ENCODE measurements at regions not wholly inside any gene's neighbourhood (a gene's known extent, or its start where the extent isn't known, plus 50 kb on each side); places are given as distances from the start of the nearest gene placed in this dataset.

DNA sequence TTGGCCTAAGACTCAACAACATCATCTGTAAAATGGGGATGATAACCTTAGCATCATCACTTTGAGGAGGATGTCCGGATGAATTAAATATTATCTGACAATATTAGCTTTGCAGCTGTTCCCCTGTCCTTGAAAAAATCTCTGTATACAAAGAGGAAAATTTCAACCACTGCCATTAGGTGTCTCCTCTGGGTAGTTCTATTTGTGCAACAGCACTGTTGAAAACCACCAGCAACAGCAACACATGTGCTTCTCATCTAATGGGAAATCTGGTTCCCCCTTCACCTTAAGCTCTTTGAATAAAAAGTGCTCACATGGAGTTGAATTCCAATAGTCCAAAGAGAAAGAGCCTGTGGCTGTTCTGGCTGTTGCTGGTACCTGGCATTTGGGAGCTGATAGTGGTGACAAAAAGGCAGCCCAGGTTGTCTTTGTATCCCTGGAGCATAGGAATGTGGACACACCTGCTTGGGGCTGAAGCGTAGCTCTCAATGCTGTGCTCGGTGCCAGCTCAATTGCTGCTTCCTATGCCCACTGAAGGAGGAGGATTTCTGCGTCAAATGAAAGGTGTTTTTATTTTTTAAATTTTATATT is 322.1 kb upstream of the MSX2 start:
- no peak for DNase-seq (ENCODE audit: low read depth)
- no peak overlapping the region for H3K4me3 ChIP-seq (ENCODE audit: control insufficient read depth, low read depth, low read length)
- TF ChIP-seq, protein P1, sequence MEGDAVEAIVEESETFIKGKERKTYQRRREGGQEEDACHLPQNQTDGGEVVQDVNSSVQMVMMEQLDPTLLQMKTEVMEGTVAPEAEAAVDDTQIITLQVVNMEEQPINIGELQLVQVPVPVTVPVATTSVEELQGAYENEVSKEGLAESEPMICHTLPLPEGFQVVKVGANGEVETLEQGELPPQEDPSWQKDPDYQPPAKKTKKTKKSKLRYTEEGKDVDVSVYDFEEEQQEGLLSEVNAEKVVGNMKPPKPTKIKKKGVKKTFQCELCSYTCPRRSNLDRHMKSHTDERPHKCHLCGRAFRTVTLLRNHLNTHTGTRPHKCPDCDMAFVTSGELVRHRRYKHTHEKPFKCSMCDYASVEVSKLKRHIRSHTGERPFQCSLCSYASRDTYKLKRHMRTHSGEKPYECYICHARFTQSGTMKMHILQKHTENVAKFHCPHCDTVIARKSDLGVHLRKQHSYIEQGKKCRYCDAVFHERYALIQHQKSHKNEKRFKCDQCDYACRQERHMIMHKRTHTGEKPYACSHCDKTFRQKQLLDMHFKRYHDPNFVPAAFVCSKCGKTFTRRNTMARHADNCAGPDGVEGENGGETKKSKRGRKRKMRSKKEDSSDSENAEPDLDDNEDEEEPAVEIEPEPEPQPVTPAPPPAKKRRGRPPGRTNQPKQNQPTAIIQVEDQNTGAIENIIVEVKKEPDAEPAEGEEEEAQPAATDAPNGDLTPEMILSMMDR (IDR thresholded peaks at IDR 0.05; ENCODE audit: control insufficient read depth, insufficient read depth, low read depth, low read length, missing control alignments): no peak

DNA sequence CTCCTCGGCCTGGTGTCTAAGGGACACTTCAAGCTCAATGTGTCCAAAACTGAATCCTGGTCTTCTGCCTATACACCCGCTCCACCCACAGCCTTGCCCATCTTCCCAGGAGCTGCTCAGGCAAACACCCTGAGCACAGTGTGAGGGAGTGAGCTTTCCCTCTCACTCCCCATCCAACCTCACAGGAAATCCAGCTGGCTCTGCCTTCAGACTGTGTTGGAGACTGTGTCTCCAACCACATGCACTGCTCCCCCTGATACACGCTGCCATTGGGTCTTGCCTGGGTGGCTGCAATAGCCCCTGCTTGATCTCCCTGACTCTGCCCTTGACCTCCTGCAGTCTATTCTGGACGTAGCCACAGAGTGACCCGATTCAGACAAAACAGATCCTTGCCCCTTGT is 319.5 kb upstream of the MSX2 start:
- no peak for DNase-seq (ENCODE audit: low read depth)
- TF ChIP-seq, protein P1 (IDR thresholded peaks at IDR 0.05; ENCODE audit: control insufficient read depth, insufficient read depth, low read depth, low read length, missing control alignments): no peak
- no peak overlapping the region for H3K4me3 ChIP-seq (ENCODE audit: control insufficient read depth, low read depth, low read length)

DNA sequence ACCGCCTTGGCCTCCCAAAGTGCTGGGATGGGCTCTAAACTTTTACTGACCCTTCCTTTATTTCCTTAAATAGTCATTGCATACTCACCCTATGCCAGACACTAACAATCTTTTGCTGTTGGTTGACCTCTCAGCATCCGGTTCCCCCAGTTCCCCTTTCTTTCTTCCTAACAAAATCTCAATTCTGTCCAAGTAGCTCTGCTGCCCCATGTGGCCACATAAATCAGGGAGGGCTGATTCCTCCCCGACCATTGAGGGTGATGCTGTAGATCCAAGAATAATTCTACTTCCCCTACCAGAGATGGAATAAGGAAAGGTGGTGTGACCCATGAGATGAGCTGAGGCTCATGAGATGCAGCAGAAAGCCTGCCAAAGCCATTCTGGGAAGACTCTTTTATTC is 315.3 kb upstream of the MSX2 start:
- H3K4me3 ChIP-seq (ENCODE audit: control insufficient read depth, low read depth, low read length): no peak overlapping the region
- TF ChIP-seq, protein P1 (IDR thresholded peaks at IDR 0.05; ENCODE audit: control insufficient read depth, insufficient read depth, low read depth, low read length, missing control alignments): peak; percentile 35
- DNase-seq (ENCODE audit: low read depth): no peak

DNA sequence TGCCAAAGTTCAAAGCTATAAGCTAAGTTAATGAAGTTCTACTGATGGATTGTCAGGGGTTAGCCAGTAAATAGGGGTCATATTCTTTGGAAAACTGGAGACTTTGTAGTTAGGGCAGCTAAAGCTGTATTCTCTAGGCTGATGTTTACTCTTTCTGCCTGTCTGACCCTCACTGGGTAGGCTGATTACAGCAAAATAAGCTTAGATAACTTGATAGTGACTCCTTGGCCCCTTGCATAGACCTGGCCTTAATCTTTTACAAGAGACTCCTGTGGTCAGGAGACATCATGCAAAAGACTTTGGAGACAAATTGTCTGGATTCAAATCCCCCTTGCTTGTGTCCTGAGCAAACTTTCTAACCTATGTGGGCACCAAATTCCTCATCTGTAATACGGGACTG is 314.4 kb upstream of the MSX2 start:
- TF ChIP-seq, protein P1 (IDR thresholded peaks at IDR 0.05; ENCODE audit: control insufficient read depth, insufficient read depth, low read depth, low read length, missing control alignments): no peak
- no peak overlapping the region for H3K4me3 ChIP-seq (ENCODE audit: control insufficient read depth, low read depth, low read length)
- no peak for DNase-seq (ENCODE audit: low read depth)

DNA sequence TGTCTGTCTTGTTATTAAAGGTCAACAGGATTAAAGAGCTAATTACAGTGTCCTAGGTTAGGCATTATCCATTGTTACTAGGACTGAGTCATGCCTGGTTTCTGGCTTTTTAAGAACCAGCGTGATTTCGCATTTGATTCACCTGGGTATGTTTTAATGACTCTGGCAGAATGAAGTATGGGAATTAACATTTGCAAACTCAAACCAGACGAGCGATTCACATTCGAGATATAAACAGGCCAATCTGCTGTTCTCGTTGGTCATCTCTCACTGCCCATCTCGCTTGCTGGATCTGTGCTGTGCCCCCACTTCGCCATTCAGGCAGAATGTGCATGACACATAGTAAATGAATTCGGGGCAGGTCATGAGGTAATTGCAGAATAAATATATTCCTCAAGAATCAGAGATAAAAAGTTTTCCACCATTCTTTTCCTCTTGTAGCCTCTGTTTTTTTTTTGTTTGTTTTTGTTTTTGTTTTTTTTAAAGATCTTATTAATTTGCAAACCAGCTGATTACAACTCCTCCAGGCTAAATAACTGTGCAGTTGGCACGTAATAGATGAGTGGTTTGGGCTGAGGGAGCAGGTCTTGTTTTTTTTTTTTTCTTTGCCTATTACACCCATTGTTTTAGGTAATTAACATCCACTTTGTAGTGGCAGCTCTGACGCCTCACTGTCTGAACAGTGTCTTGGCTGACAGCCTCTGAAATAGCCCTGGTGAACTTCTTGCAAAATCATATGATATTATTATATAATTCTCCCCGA is 313.5 kb upstream of the MSX2 start:
- no peak overlapping the region for H3K4me3 ChIP-seq (ENCODE audit: control insufficient read depth, low read depth, low read length)
- TF ChIP-seq, protein P1 (IDR thresholded peaks at IDR 0.05; ENCODE audit: control insufficient read depth, insufficient read depth, low read depth, low read length, missing control alignments): no peak
- DNase-seq (ENCODE audit: low read depth): peak; percentile 20

DNA sequence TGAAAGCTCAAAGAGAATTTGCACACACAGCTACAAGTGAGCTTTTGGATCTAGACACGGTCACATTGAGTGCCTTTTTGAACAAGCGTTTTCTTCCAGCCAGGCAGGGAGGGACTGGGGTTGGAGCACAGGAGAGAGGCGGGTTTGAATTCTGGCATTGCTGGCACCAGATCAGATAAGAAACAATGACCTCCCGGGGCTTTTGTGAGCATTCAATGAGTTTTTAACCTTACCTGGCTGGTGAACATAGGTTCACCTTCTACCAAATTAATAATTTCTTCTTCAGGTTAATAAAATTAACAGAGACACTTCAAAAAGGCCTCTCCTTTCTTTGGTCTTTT is 312.9 kb upstream of the MSX2 start:
- no peak overlapping the region for H3K4me3 ChIP-seq (ENCODE audit: control insufficient read depth, low read depth, low read length)
- TF ChIP-seq, protein P1 (IDR thresholded peaks at IDR 0.05; ENCODE audit: control insufficient read depth, insufficient read depth, low read depth, low read length, missing control alignments): no peak
- DNase-seq (ENCODE audit: low read depth): no peak

Measured in AG09309 (cell line).